ENCODE measurements at regions not wholly inside any gene's neighbourhood (a gene's known extent, or its start where the extent isn't known, plus 50 kb on each side); places are given as distances from the start of the nearest gene placed in this dataset.

- no peak overlapping the region for H3K27ac ChIP-seq (ENCODE audit: insufficient read depth, low read length, poor library complexity, severe bottlenecking)
- no peaks in the 10 kb centered on the region for H3K9me3 ChIP-seq (ENCODE audit: control insufficient read depth, low read length)
- no peaks in the 10 kb centered on the region for H3K27me3 ChIP-seq (replicated peaks; ENCODE audit: control insufficient read depth, insufficient read depth, low read length, poor library complexity, severe bottlenecking)
- no peak for DNase-seq
- no peak overlapping the region for H3K4me3 ChIP-seq (ENCODE audit: insufficient read depth, low read depth, low read length, poor library complexity, severe bottlenecking)
- peaks cover 6% of the 10 kb centered on the region for H3K4me1 ChIP-seq (ENCODE audit: control insufficient read depth, insufficient read depth, low read length, poor library complexity, severe bottlenecking)
- no peaks in the 10 kb centered on the region for H3K36me3 ChIP-seq (ENCODE audit: control insufficient read depth, insufficient read depth, low read length)
These were observed 575.8 kb upstream of the TBL1XR1 start for GRCh38 chr3:177772908-177773557.

DNA sequence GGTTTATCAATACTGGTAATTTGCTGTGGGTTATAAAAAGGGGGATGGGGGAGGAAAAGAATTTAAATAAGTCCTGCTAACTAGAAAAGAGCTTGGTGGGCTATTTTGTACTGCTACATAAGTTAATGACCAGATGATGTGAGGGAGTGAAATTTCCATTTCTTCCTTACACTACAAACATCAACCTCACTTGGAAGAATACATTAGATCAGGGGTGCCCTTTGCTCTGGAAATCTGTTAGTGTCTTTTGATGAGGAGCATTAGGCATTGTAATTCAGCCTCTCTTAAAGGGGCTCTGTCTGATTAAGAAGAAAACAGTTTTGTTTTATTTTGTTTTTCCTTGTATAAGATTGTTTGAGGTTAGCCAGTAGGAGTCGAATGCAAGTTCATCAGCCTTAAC is 576.4 kb upstream of the TBL1XR1 start:
- Histone ChIP-seq H3K27me3 (replicated peaks; ENCODE audit: control insufficient read depth, insufficient read depth, low read length, poor library complexity, severe bottlenecking) (no peaks in the 10 kb centered on the region), H3K27ac (ENCODE audit: insufficient read depth, low read length, poor library complexity, severe bottlenecking) (no peak overlapping the region), H3K36me3 (ENCODE audit: control insufficient read depth, insufficient read depth, low read length) (no peaks in the 10 kb centered on the region), H3K4me3 (ENCODE audit: insufficient read depth, low read depth, low read length, poor library complexity, severe bottlenecking) (no peak overlapping the region), H3K4me1 (ENCODE audit: control insufficient read depth, insufficient read depth, low read length, poor library complexity, severe bottlenecking) (peaks cover 6% of the 10 kb centered on the region), H3K9me3 (ENCODE audit: control insufficient read depth, low read length) (no peaks in the 10 kb centered on the region)
- DNase-seq, result no peak

DNA sequence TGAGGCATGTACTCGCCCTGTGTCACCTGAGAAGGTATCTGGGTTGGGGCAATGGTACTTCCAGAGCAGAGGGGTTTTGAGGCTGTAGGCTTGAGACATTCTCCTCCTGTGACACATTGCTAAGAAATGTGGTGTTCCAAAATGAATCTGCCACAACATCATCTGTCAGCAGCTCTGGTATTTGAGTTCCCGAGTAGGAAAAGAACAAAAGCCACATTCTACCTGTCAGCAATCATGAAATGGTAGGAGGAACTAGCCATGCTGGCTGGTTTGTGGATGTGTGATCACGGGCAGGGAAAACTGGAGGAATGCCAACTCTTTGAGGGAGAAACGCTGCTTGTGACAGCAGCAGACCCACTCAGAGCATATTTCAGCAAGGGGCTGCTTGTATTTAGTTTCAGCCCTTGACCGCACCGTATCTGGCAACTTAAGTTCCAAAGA is 579.4 kb upstream of the TBL1XR1 start:
- H3K9me3 ChIP-seq (ENCODE audit: control insufficient read depth, low read length), result no peaks in the 10 kb centered on the region
- H3K36me3 ChIP-seq (ENCODE audit: control insufficient read depth, insufficient read depth, low read length), result no peaks in the 10 kb centered on the region
- H3K27ac ChIP-seq (ENCODE audit: insufficient read depth, low read length, poor library complexity, severe bottlenecking), result no peak overlapping the region
- no peaks in the 10 kb centered on the region for H3K27me3 ChIP-seq (replicated peaks; ENCODE audit: control insufficient read depth, insufficient read depth, low read length, poor library complexity, severe bottlenecking)
- no peak for DNase-seq
- peaks cover 6% of the 10 kb centered on the region for H3K4me1 ChIP-seq (ENCODE audit: control insufficient read depth, insufficient read depth, low read length, poor library complexity, severe bottlenecking)
- H3K4me3 ChIP-seq (ENCODE audit: insufficient read depth, low read depth, low read length, poor library complexity, severe bottlenecking), result no peak overlapping the region

- H3K4me1 ChIP-seq (ENCODE audit: control insufficient read depth, insufficient read depth, low read length, poor library complexity, severe bottlenecking), result peaks cover 6% of the 10 kb centered on the region
- DNase-seq, result no peak
These were observed 580.4 kb upstream of the TBL1XR1 start for GRCh38 chr3:177777699-177778098.

DNA sequence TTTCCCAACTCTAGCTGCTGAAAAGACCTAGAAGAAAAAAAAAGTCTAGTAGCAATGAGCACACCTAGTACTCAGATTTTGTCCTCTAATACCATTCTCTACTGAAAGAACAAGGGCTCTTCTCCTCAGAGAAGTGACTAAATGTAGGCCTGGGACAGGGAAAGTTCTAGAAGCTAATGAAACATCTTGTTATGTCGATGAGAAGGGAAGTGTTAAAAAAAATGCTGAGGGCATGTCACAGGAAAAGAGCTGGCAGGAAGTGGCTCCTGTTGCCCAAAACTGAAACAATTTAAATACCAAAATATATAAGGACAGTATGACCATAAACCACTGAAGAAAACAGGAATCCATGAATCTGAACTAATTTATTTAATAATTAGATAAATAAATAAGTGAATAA is 581.4 kb upstream of the TBL1XR1 start:
- no peak for DNase-seq
- H3K4me1 ChIP-seq (ENCODE audit: control insufficient read depth, insufficient read depth, low read length, poor library complexity, severe bottlenecking), result peaks cover 6% of the 10 kb centered on the region

More at GRCh38 chr3:177777699-177778098, 580.4 kb upstream of the TBL1XR1 start:
- Histone ChIP-seq H3K9me3 (ENCODE audit: control insufficient read depth, low read length) (no peaks in the 10 kb centered on the region), H3K4me3 (ENCODE audit: insufficient read depth, low read depth, low read length, poor library complexity, severe bottlenecking) (no peak overlapping the region), H3K36me3 (ENCODE audit: control insufficient read depth, insufficient read depth, low read length) (no peaks in the 10 kb centered on the region), H3K27ac (ENCODE audit: insufficient read depth, low read length, poor library complexity, severe bottlenecking) (no peak overlapping the region), H3K27me3 (replicated peaks; ENCODE audit: control insufficient read depth, insufficient read depth, low read length, poor library complexity, severe bottlenecking) (no peaks in the 10 kb centered on the region)

DNA sequence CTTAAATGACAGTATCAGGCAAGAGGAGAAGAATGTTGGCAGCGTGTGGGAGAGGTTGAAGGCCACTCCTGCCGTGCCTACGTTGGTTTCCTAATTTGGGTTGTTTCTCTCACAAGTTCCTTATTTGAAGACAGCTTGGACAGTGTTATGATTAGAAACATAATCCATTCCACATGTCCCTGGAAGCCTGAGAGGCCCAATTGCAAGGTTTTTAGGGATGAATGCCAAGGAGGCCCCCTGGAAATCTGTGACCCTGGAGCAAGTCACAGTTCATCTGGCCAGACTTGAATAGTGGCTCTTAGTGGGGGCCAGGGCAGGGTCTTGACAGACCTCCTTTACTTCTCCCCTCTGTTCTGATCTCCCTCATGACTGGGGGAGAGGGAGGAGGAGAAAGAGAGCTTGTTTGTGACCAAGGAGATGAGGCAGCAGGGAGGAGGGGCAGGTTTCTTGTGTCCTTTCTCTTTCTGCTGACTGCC is 584.4 kb upstream of the TBL1XR1 start:
- Histone ChIP-seq H3K27me3 (replicated peaks; ENCODE audit: control insufficient read depth, insufficient read depth, low read length, poor library complexity, severe bottlenecking) (no peaks in the 10 kb centered on the region), H3K36me3 (ENCODE audit: control insufficient read depth, insufficient read depth, low read length) (no peaks in the 10 kb centered on the region), H3K4me3 (ENCODE audit: insufficient read depth, low read depth, low read length, poor library complexity, severe bottlenecking) (no peak overlapping the region), H3K4me1 (ENCODE audit: control insufficient read depth, insufficient read depth, low read length, poor library complexity, severe bottlenecking) (peaks cover 6% of the 10 kb centered on the region), H3K9me3 (ENCODE audit: control insufficient read depth, low read length) (no peaks in the 10 kb centered on the region), H3K27ac (ENCODE audit: insufficient read depth, low read length, poor library complexity, severe bottlenecking) (no peak overlapping the region)
- no peak for DNase-seq

More for the DNA sequence above, 581.4 kb upstream of the TBL1XR1 start:
- H3K27ac ChIP-seq (ENCODE audit: insufficient read depth, low read length, poor library complexity, severe bottlenecking), result no peak overlapping the region
- no peak overlapping the region for H3K4me3 ChIP-seq (ENCODE audit: insufficient read depth, low read depth, low read length, poor library complexity, severe bottlenecking)
- no peaks in the 10 kb centered on the region for H3K9me3 ChIP-seq (ENCODE audit: control insufficient read depth, low read length)
- no peaks in the 10 kb centered on the region for H3K36me3 ChIP-seq (ENCODE audit: control insufficient read depth, insufficient read depth, low read length)
- H3K27me3 ChIP-seq (replicated peaks; ENCODE audit: control insufficient read depth, insufficient read depth, low read length, poor library complexity, severe bottlenecking), result no peaks in the 10 kb centered on the region

- Histone ChIP-seq H3K27ac (ENCODE audit: insufficient read depth, low read length, poor library complexity, severe bottlenecking) (no peak overlapping the region), H3K27me3 (replicated peaks; ENCODE audit: control insufficient read depth, insufficient read depth, low read length, poor library complexity, severe bottlenecking) (no peaks in the 10 kb centered on the region), H3K36me3 (ENCODE audit: control insufficient read depth, insufficient read depth, low read length) (no peaks in the 10 kb centered on the region), H3K4me3 (ENCODE audit: insufficient read depth, low read depth, low read length, poor library complexity, severe bottlenecking) (no peak overlapping the region), H3K4me1 (ENCODE audit: control insufficient read depth, insufficient read depth, low read length, poor library complexity, severe bottlenecking) (no peaks in the 10 kb centered on the region), H3K9me3 (ENCODE audit: control insufficient read depth, low read length) (no peaks in the 10 kb centered on the region)
- DNase-seq, result no peak
These were observed 586.1 kb upstream of the TBL1XR1 start for GRCh38 chr3:177783338-177783737.

DNA sequence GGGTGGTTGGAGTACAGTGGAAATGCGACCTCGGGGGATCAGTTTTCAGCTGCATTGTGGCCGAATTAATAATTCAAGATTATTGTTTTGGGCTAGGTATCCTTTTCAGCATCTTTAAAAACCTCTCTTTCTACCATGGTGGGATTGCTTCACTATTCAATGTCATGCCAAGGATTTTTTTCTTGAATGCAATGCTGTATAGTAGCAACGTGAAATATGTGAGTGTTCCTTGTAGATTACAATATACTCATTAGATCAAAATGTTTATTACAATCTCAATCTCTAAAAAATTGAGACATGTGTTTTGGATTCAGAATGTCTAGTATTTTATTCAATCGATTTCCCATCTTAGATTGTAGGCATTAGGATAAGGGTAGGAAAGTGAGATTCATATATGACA is 586.5 kb upstream of the TBL1XR1 start:
- no peak overlapping the region for H3K27ac ChIP-seq (ENCODE audit: insufficient read depth, low read length, poor library complexity, severe bottlenecking)
- no peaks in the 10 kb centered on the region for H3K9me3 ChIP-seq (ENCODE audit: control insufficient read depth, low read length)
- no peaks in the 10 kb centered on the region for H3K36me3 ChIP-seq (ENCODE audit: control insufficient read depth, insufficient read depth, low read length)
- H3K27me3 ChIP-seq (replicated peaks; ENCODE audit: control insufficient read depth, insufficient read depth, low read length, poor library complexity, severe bottlenecking), result no peaks in the 10 kb centered on the region
- no peaks in the 10 kb centered on the region for H3K4me1 ChIP-seq (ENCODE audit: control insufficient read depth, insufficient read depth, low read length, poor library complexity, severe bottlenecking)
- no peak for DNase-seq
- H3K4me3 ChIP-seq (ENCODE audit: insufficient read depth, low read depth, low read length, poor library complexity, severe bottlenecking), result no peak overlapping the region

DNA sequence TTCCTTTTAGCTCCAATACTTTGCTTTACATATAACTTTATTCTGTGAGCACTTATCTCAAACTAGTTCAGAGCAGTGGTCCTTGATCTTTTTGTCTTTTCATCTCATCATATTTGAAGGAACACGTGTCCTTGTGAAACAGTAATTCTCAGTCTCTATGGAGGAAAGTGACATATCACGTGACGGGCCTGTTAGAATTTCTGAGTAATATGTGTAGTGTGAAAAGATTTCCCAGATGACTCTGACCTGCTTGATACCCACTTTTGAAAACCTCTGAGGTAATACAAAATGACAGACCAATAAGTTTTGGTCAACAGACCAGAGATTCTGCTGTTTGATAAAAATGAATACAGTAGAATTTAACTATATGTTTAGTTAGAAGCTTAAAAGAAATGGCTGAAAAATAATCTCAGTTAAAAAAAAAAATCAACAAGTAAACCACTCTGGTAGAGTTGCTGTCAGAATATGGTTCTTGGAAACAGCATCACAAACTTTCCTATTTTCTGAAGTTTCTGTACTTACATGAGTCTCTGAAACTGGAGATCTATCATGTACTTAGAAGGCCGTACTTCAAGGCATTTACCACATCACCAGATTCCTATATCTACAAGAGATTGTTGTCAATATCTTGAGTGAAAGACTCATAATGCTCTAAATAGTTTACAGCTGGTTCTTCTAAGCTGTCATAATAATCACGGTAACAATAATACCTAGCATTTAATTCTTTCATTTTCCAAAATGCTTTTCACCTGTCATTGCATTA is 590.2 kb upstream of the TBL1XR1 start:
- Histone ChIP-seq H3K9me3 (ENCODE audit: control insufficient read depth, low read length) (no peaks in the 10 kb centered on the region), H3K27ac (ENCODE audit: insufficient read depth, low read length, poor library complexity, severe bottlenecking) (no peak overlapping the region), H3K4me1 (ENCODE audit: control insufficient read depth, insufficient read depth, low read length, poor library complexity, severe bottlenecking) (no peaks in the 10 kb centered on the region), H3K4me3 (ENCODE audit: insufficient read depth, low read depth, low read length, poor library complexity, severe bottlenecking) (no peak overlapping the region), H3K36me3 (ENCODE audit: control insufficient read depth, insufficient read depth, low read length) (no peaks in the 10 kb centered on the region), H3K27me3 (replicated peaks; ENCODE audit: control insufficient read depth, insufficient read depth, low read length, poor library complexity, severe bottlenecking) (no peaks in the 10 kb centered on the region)
- no peak for DNase-seq

DNA sequence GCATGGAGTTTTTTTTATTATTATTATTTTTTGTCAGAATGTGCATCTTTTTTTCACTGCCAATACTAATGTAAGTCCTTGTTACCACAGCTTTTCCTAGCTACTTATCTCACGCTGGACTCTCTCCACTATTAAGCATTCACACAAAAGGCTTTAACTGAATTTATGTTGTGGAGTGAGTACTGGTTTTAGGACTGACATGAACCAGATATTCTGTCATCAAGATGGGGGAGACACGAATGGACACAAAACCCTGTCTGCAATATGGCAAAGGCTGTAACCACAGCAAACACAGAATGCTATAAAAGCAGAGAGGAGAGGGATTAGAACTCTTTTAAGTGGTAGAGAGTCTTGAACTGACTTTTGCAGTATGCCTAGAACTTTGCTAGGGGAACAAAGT is 592.2 kb upstream of the TBL1XR1 start:
- H3K4me3 ChIP-seq (ENCODE audit: insufficient read depth, low read depth, low read length, poor library complexity, severe bottlenecking), result no peak overlapping the region
- no peaks in the 10 kb centered on the region for H3K9me3 ChIP-seq (ENCODE audit: control insufficient read depth, low read length)
- no peak for DNase-seq
- H3K27ac ChIP-seq (ENCODE audit: insufficient read depth, low read length, poor library complexity, severe bottlenecking), result no peak overlapping the region
- H3K36me3 ChIP-seq (ENCODE audit: control insufficient read depth, insufficient read depth, low read length), result no peaks in the 10 kb centered on the region
- H3K4me1 ChIP-seq (ENCODE audit: control insufficient read depth, insufficient read depth, low read length, poor library complexity, severe bottlenecking), result no peaks in the 10 kb centered on the region
- H3K27me3 ChIP-seq (replicated peaks; ENCODE audit: control insufficient read depth, insufficient read depth, low read length, poor library complexity, severe bottlenecking), result no peaks in the 10 kb centered on the region
